GM21390 (cell line): ENCODE measurements at regions not wholly inside any gene's neighbourhood (a gene's known extent, or its start where the extent isn't known, plus 50 kb on each side); places are given as distances from the start of the nearest gene placed in this dataset.
"Not testable (repeated sequence)": the region's sequence is repeated elsewhere in the genome, so short reads cannot be mapped to it uniquely, and the experiment has no call there.

ENCODE experiments used
- ATAC-seq: cut with Tn5 transposase; IDR thresholded peaks from one replicate; pipeline ENCODE4 v1.9.1; 2021; ENCODE audit not compliant: unreplicated experiment

GRCh38 chr10:29829776-29830175 lies 195.0 kb upstream of the SVIL start:
- no peak for ATAC-seq

DNA sequence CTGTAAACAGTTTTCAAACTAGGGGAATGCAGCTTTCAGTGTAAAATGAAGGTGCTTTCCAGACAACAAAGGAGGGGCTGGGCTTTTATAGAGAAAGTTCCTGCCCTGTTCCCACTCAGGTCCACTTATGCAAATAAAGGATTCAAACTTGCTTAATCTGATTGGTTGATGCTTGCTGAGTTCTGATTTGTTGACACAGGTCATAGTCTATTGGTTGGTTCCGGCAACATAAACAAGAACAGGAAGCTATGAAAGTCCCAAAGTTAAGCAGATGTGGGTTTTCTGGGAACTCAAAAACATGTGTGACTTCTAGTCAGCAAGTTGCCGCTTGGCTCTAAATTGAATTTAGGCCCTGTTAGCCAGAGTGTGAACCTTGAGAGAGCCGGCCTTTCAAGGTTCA lies 194.2 kb upstream of the SVIL start:
- no peak for ATAC-seq

DNA sequence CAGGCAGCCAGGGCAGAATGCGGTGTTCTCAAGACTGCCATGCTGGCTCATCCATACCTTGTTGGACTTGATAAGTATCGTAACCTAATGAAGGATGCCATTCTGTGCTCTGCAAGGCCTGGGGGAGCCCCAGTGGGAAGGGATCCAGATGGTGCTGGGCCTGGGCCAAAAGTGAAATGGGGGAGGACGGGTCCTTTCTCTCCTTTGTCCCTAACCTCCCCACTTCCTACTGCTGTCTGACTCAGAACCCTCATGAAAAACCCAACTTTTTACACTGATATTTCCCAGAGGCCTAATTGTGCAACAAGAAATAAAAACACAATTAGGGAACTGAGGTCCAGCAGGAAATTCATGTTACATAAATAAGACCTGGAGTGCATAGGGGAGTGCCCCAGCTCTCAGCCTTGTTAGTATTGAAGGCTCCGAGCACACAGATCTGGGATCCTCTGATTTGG lies 193.7 kb upstream of the SVIL start:
- ATAC-seq, result no peak

GRCh38 chr10:29827512-29827911 lies 192.7 kb upstream of the SVIL start:
- ATAC-seq, result no peak

- ATAC-seq, result no peak
Observed at GRCh38 chr10:29826801-29827450, 192.2 kb upstream of the SVIL start.

GRCh38 chr10:29826221-29826620 lies 191.4 kb upstream of the SVIL start:
- no peak for ATAC-seq

GRCh38 chr10:29823553-29824080 lies 188.8 kb upstream of the SVIL start:
- no peak for ATAC-seq

DNA sequence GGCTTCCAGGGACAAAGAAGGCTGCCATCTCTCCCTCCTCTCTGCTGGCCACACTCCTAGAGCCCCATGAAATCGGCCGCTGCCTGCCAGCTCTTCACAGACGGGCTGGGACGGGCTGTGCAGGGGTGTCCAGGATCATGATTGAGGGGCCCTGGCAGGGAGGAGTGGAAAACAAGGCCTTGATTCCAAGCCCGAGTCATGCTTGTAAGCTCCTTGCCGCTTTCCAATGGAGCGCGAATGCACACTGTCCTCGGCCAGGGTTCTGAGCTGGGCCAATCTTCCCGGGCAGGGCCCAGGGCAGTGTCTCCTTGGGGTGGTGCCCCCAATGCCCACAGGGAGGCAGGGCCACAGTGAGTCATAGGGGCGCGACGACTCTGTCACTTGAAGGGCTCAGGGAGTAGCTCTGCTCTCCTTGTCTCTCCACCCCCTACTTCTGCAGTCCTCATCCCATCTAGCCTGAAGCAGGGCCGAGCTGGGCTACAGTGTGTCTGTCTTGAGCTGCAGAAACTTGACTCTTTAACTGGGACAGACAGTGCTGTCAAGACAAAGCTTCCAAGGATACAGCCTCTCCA lies 186.2 kb upstream of the SVIL start:
- ATAC-seq, result no peak

GRCh38 chr10:29816801-29817558 lies 182.2 kb upstream of the SVIL start:
- no peak for ATAC-seq

GRCh38 chr10:29815572-29815971 lies 180.8 kb upstream of the SVIL start:
- ATAC-seq, result no peak

GRCh38 chr10:29811751-29812427 lies 177.1 kb upstream of the SVIL start:
- no peak for ATAC-seq

- ATAC-seq, result no peak
Observed at GRCh38 chr10:29810816-29811215, 176.0 kb upstream of the SVIL start.

GRCh38 chr10:29810231-29810630 lies 175.5 kb upstream of the SVIL start:
- not testable (repeated sequence) for ATAC-seq

GRCh38 chr10:29809383-29809782 lies 174.6 kb upstream of the SVIL start:
- ATAC-seq, result no peak

DNA sequence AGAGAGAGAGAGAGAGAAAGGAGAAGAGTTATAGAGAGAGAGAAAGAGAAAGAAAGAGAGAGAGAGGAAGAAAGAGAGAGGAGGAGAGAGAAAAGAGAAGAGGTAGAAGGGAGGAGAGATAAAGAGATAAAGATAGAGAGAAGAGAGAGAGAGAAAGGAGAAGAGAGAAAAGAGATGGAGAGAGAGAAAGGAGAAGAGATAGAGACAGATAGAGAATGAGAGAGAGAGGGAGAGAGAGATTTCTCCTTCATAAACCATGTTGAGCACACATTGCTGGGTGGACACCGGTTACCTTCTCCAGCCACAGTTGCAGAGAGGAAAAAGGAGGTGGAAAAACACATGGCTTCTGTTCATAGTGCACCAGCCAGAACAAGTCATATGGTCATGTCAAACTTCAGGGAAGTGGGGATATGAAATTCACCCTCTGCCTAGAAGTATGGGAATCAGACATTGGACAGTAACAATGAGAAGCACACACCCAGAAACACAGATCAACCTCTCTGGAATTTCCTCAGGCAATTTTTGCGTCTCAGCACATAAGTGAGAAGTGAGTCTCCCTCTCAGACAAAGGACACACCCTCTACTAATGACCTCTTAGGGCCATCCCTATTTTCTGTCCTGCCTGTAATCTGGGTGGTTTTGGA lies 172.5 kb upstream of the SVIL start:
- ATAC-seq, result no peak

DNA sequence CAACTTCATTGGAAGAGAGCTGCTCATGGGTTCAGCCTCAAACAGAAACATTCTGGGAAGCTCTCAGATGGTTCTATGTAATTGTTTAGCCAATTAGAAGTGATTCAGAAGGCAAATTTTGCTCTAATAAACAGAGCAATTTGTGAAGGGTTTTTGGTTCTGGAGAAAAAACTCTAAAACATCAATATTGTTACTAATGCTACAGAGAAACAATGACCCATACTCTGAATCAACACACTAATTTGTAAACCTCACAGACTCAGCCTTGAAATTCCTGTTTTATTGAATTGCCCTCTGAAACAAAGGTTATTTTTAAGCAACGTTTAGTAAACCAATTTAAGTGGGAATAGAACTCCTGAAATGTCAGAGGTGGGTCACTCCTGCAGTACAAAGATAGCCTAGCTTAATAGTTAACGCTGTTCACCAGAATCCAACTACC lies 171.6 kb upstream of the SVIL start:
- ATAC-seq, result no peak

- no peak for ATAC-seq
Observed at GRCh38 chr10:29805134-29805723, 170.5 kb upstream of the SVIL start.

DNA sequence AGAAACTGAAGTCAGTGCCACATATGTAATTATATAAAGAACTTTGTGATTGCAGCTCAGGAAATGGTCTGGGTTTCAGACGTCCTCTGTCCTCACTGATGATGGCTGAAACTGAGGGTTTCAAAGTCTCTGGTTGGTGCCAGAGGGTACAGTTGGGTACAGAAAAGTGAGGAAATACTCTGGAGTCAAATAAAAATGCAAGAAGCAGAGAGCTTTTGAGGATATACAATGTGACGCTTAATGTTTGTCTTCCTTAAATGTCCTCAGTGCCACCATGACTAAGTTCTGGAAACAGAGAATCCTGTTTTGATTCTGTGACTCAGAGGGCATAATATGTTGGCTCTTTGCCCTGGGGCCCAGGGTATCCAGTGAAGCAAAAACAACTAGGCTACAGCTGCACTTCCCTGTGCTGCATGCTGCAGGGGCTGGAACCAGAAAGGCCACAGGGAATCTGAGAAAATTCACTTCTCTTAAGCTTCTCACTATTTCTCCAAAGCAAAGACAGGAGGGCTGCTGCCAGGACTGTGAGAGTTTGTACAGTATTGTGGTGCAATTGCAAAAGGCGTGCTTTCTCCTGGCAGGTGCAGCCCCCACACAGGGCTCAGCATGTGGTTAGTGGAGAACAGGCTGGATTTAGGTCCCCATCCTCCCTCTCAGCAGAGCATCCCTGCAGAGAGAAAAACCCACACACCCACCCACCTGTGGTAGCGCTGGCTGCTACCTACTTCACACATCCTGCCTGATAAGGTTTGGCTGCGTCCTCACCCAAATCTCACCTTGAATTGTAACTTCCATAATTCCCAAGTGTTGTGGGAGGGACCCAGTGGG lies 169.5 kb upstream of the SVIL start:
- ATAC-seq, result no peak

GRCh38 chr10:29802171-29802570 lies 167.4 kb upstream of the SVIL start:
- no peak for ATAC-seq
